GM21423 (cell line): ENCODE measurements at regions not wholly inside any gene's neighbourhood (a gene's known extent, or its start where the extent isn't known, plus 50 kb on each side); places are given as distances from the start of the nearest gene placed in this dataset.

Experiments used
- ATAC-seq: cut with Tn5 transposase; IDR thresholded peaks from one replicate; pipeline ENCODE4 v1.9.1; 2021; ENCODE audit warnings: mild to moderate bottlenecking, moderate library complexity; ENCODE audit not compliant: unreplicated experiment

GRCh38 chr2:165033402-165033801 lies 78.1 kb upstream of the SLC38A11 start:
- ATAC-seq, result no peak

- no peak for ATAC-seq
Measured at GRCh38 chr2:165032559-165032958, 77.2 kb upstream of the SLC38A11 start.

- no peak for ATAC-seq
Measured at GRCh38 chr2:165024199-165024598, 68.9 kb upstream of the SLC38A11 start.

- ATAC-seq, result no peak
Measured at GRCh38 chr2:165022781-165023180, 67.5 kb upstream of the SLC38A11 start.

- no peak for ATAC-seq
Measured at GRCh38 chr2:165017966-165018596, 62.8 kb upstream of the SLC38A11 start.

GRCh38 chr2:165016772-165017411 lies 61.6 kb upstream of the SLC38A11 start:
- no peak for ATAC-seq

- ATAC-seq, result peak; percentile 75
Measured at GRCh38 chr2:165015052-165015642, 59.8 kb upstream of the SLC38A11 start.

- no peak for ATAC-seq
Measured at GRCh38 chr2:165013944-165014619, 58.8 kb upstream of the SLC38A11 start.

- ATAC-seq, result no peak
Measured at GRCh38 chr2:165011199-165011598, 55.9 kb upstream of the SLC38A11 start.

- no peak for ATAC-seq
Measured at GRCh38 chr2:165010556-165010955, 55.2 kb upstream of the SLC38A11 start.

- ATAC-seq, result no peak
Measured at GRCh38 chr2:165009466-165009865, 54.1 kb upstream of the SLC38A11 start.

- ATAC-seq, result no peak
Measured at GRCh38 chr2:165008730-165009315, 53.5 kb upstream of the SLC38A11 start.

- no peak for ATAC-seq
Measured at GRCh38 chr2:165007161-165007744, 51.9 kb upstream of the SLC38A11 start.
